Left lobe of liver (tissue), 2 donors: ENCODE measurements at regions not wholly inside any gene's neighbourhood (a gene's known extent, or its start where the extent isn't known, plus 50 kb on each side); places are given as distances from the start of the nearest gene placed in this dataset.

Experiments
- ATAC-seq: fragments of 200-7000 bp; cut with Tn5 transposase; one replicate; pipeline ENCODE4 v1.9.1; 2020; ENCODE audit warnings: mild to moderate bottlenecking, moderate library complexity
- DNase-seq: peaks from one replicate; pipeline ENCODE4 v3.0.0-alpha.2; 2020; ENCODE audit warnings: low spot score
- donor health status: DM: no; HTN: no; CAD: no; lungs with moderate emphysema.
- donor health status: DM: no; HTN: yes; CAD: no.

GRCh38 chr4:23212558-23212957 is 519.8 kb downstream of the GBA3 start:
- ATAC-seq = no peak
- DNase-seq = no peak

- ATAC-seq (no peak), DNase-seq (no peak)
Measured at GRCh38 chr4:23207059-23207458, 514.3 kb downstream of the GBA3 start.

- ATAC-seq = no peak
- no peak for DNase-seq
Measured at GRCh38 chr4:23202712-23203247, 510.0 kb downstream of the GBA3 start.

- ATAC-seq = no peak
Measured at GRCh38 chr4:23194751-23195150, 502.0 kb downstream of the GBA3 start.

GRCh38 chr4:23174179-23174578 is 481.4 kb downstream of the GBA3 start:
- DNase-seq (no peak), ATAC-seq (no peak)

More at GRCh38 chr4:23194751-23195150, 502.0 kb downstream of the GBA3 start:
- no peak for DNase-seq

- DNase-seq = no peak
- ATAC-seq = no peak
Measured at GRCh38 chr4:23171976-23172375, 479.2 kb downstream of the GBA3 start.

GRCh38 chr4:23169608-23170311 is 477.0 kb downstream of the GBA3 start:
- no peak for ATAC-seq
- DNase-seq = no peak

GRCh38 chr4:23166919-23167318 is 474.2 kb downstream of the GBA3 start:
- no peak for DNase-seq
- no peak for ATAC-seq

GRCh38 chr4:23166407-23166806 is 473.7 kb downstream of the GBA3 start:
- no peak for DNase-seq
- ATAC-seq = no peak

GRCh38 chr4:23165669-23166068 is 472.9 kb downstream of the GBA3 start:
- no peak for ATAC-seq
- no peak for DNase-seq

GRCh38 chr4:23163647-23164436 is 471.1 kb downstream of the GBA3 start:
- DNase-seq = no peak
- ATAC-seq = no peak

GRCh38 chr4:23162275-23162674 is 469.5 kb downstream of the GBA3 start:
- DNase-seq (no peak), ATAC-seq (no peak)

GRCh38 chr4:23161787-23162186 is 469.1 kb downstream of the GBA3 start:
- DNase-seq (no peak), ATAC-seq (no peak)

- DNase-seq = no peak
- ATAC-seq = no peak
Measured at GRCh38 chr4:23153076-23153475, 460.3 kb downstream of the GBA3 start.

- no peak for ATAC-seq
Measured at GRCh38 chr4:23149815-23150214, 457.1 kb downstream of the GBA3 start.

GRCh38 chr4:23144707-23145106 is 452.0 kb downstream of the GBA3 start:
- ATAC-seq = no peak

More at GRCh38 chr4:23149815-23150214, 457.1 kb downstream of the GBA3 start:
- DNase-seq = no peak

GRCh38 chr4:23135792-23136645 is 443.3 kb downstream of the GBA3 start:
- ATAC-seq (peak; percentile 73), DNase-seq (no peak)

More at GRCh38 chr4:23144707-23145106, 452.0 kb downstream of the GBA3 start:
- DNase-seq = no peak

- ATAC-seq (no peak), DNase-seq (no peak)
Measured at GRCh38 chr4:23134331-23134730, 441.6 kb downstream of the GBA3 start.

GRCh38 chr4:23130845-23131244 is 438.1 kb downstream of the GBA3 start:
- no peak for DNase-seq
- ATAC-seq = no peak

GRCh38 chr4:23125118-23125517 is 432.4 kb downstream of the GBA3 start:
- ATAC-seq (no peak), DNase-seq (no peak)
